GM12874 (cell line): ENCODE measurements at regions not wholly inside any gene's neighbourhood (a gene's known extent, or its start where the extent isn't known, plus 50 kb on each side); places are given as distances from the start of the nearest gene placed in this dataset.

Experiments used
- TF ChIP-seq, protein P1 (sequence below): IDR thresholded peaks from 2 replicates; pipeline ENCODE4 v1.5.1; 2011; ENCODE audit warnings: low read depth, mild to moderate bottlenecking, control low read depth, low read length, moderate library complexity; ENCODE audit not compliant: insufficient read depth

DNA sequence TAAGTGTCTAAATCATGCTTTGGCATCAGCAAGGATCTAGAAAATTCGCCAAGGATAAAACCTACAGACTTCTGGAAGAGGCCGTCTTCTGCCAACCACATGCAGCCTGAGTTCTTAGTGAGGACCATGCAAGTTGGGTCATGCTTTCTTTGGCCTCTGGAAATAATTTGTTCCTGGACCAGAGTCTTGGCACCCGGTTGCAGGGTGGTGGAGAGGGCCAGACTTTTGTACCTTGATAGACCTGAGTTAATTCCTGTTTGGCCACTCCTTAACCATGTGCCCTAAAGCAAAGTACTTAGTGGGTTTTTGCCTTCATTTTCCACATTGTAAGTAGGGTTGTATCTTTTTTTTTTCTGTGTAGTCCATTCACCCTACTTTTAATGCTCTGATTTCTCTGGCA lies 283.4 kb upstream of the IRX5 start:
- TF ChIP-seq, protein P1, sequence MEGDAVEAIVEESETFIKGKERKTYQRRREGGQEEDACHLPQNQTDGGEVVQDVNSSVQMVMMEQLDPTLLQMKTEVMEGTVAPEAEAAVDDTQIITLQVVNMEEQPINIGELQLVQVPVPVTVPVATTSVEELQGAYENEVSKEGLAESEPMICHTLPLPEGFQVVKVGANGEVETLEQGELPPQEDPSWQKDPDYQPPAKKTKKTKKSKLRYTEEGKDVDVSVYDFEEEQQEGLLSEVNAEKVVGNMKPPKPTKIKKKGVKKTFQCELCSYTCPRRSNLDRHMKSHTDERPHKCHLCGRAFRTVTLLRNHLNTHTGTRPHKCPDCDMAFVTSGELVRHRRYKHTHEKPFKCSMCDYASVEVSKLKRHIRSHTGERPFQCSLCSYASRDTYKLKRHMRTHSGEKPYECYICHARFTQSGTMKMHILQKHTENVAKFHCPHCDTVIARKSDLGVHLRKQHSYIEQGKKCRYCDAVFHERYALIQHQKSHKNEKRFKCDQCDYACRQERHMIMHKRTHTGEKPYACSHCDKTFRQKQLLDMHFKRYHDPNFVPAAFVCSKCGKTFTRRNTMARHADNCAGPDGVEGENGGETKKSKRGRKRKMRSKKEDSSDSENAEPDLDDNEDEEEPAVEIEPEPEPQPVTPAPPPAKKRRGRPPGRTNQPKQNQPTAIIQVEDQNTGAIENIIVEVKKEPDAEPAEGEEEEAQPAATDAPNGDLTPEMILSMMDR, result no peak

DNA sequence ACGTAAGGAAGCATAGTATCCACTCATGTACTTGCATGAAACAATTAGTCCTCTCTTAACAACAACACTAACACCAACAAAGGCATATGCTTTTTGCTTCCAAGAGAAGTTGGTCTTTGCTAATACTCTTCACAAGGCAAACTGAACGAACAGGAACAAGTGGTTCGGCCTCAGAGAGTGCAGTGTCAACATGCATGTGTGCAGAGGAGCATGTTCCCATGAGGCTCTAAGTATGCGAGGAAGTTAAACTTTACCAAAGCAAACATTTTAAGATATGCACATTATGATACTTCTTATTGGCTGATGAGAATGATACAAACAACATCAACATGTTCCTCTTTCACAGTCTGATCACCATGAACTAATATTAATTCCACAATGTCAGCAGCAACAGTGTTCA lies 285.3 kb upstream of the IRX5 start:
- TF ChIP-seq, protein P1, result no peak

DNA sequence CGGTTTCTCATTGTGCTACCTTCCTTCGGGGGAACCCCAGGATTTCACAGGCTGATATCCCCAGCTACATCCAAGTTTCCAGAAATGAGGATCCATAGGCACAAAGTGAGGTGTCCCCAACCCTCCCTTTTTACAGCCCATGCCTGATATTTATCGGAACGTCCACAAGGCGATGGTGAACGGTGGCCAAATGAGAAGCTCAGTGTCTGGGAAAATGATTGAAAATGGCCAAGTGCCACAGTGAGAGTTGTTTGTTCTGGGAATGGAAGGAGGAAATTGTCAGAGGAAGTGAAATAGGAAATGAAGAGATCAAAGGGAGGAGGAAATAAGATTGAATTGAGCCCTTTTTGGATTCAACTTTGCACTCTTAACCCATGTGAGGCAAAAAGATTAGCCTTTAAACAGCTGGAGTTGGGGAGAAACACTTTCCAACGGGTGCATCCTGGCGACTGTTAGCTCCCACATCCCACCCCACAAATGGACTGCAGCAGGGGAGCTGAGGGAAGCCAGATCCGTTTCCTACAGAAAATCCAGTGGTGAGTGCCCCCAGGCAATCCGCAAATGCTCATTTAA lies 294.4 kb upstream of the IRX5 start:
- TF ChIP-seq, protein P1, result no peak

DNA sequence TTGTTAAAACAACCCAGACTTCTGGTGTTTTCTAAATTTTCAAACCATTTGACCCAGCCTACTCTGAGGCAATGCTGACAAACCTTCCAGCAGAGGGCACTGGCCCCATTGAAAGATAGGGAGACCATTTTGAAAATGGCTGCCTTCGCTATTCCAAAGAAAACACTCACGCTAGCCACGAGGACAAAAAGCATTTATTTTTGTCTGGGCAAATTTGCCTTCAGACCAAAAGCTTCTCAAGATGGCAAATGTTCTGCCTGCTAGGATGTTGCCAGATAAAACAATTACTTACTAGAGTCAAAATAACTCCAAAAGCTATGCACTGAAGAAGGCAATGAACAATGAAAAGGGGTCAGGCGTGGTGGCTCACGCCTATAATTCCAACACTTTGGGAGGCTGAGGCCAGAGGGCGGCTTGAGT lies 296.7 kb upstream of the IRX5 start:
- TF ChIP-seq, protein P1, result 0 out of 2 replicates have a peak, but pooled peaks have one; percentile 7

DNA sequence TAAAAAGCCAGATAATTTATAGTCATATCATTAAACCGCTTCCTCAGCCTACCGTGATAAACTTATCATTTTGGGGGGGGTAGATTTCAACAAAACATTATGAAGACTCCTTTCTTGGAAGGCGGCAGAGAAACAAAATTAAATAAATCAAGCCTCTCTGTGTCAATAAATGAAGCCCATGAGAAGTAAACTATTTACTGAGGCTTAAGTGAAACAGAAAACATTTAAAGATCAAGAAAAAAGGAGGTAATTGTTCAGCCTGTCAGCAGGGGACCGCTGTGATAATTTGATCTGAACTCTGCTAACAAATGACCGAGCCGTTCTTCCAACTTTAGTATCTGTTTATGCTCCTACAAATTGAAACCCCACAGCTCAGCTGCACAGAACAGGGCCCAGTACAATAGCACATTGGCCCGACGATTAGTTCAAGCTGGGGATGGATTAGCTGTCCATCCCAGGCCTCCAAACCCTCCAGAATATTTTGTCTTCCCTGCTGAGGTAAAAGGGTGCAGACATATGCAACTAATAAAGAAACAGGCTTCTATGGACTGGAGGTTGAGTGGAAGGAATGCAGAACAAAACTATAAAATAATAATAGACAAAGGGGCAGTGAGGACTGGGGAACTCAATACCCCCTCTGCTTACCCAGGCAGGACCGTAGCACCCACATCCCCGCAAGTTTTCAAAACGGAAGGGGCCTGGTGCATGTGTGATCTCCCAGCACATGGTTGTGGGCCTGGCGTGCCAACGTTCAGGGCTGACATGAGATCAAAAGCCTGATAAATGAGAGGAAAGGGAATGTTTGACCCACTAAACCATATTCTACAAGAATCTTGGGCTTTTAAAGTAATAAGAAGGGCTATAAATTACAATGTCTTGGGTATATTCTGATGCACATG lies 298.1 kb upstream of the IRX5 start:
- TF ChIP-seq, protein P1, result no peak

DNA sequence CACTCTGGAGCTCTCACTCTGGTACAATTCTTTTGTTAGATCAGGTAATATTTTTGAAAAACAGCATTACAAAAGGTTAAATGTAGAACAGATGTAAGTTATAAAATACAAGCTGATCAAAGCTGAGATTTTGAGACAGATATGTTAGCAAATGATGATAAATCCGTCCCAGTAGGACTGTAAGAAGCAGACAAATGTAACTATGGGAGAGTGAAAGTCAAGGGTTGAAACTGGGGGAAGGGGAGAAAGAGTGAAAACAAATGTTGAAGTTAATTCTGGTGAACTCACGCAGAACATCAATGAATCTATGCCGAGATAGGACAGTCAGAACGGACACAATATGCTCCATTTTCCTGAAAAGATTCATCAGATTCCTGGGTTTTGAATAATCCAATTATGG lies 298.9 kb upstream of the IRX5 start:
- TF ChIP-seq, protein P1, result no peak

DNA sequence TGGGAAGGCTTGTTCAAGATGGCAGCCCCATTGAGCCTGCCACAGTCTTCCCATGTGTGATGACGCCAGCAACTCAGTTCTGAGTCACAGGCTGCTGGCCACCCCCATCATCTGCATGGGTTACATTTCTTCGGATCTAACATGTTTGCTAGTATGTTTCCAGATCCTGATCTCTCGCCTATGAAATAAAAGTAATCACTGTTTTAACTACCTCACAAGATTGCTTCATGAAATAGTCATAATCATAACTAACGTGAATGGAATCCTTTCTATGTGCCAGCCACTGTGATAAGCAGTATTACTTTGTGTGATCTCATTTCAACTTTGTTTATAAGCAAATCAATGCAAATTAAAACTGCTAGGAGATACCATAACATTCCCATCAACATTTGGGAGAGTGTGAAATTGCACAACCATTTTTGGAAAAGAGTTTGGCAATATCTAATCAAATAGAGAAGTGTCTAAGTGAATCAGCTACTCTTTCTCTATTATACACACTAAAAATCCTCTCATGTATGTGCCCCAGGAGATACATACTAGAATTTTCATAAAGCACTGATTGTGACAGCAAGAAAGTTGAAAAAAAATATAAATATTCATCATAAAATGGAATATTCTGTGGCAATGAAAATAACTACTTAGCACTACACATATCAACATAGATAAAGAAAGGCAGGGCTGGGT lies 300.2 kb upstream of the IRX5 start:
- TF ChIP-seq, protein P1, result no peak
